Thymus (tissue), 11 donors: ENCODE measurements at regions not wholly inside any gene's neighbourhood (a gene's known extent, or its start where the extent isn't known, plus 50 kb on each side); places are given as distances from the start of the nearest gene placed in this dataset.

Experiments used
- DNase-seq, 9 donors: peaks; one replicate each; pipeline ENCODE4 v3.0.0-alpha.2; 2013; ENCODE audit warnings: low spot score in 9 of 9, low read depth in 6 of 9, missing footprints in 1 of 9
- H3K27ac ChIP-seq, 2 donors: one replicate each; pipeline ENCODE4 v1.5.1; 2013; ENCODE audit warnings: control low read depth in 1 of 2, low read depth in 1 of 2, low read length in 1 of 2, mild to moderate bottlenecking in 1 of 2, moderate library complexity in 1 of 2
- H3K27me3 ChIP-seq, 2 donors: one replicate each; pipeline ENCODE4 v1.5.1; 2013; ENCODE audit warnings: low read length in 1 of 2; ENCODE audit not compliant: control insufficient read depth in 2 of 2, insufficient read depth in 1 of 2
- H3K36me3 ChIP-seq, 2 donors: one replicate each; pipeline ENCODE4 v1.5.1; 2013; ENCODE audit warnings: low read length in 1 of 2, mild to moderate bottlenecking in 1 of 2, moderate library complexity in 1 of 2; ENCODE audit not compliant: control insufficient read depth in 2 of 2, insufficient read depth in 2 of 2
- H3K4me1 ChIP-seq, 2 donors: one replicate each; pipeline ENCODE4 v1.5.1; 2013; ENCODE audit warnings: low read length in 2 of 2; ENCODE audit not compliant: control insufficient read depth in 2 of 2, insufficient read depth in 2 of 2
- H3K4me3 ChIP-seq, 2 donors: one replicate each; pipeline ENCODE4 v1.5.1; 2013; ENCODE audit warnings: low read length in 2 of 2, control low read depth in 1 of 2, mild to moderate bottlenecking in 1 of 2
- H3K9me3 ChIP-seq, 2 donors: one replicate each; pipeline ENCODE4 v1.5.1; 2013; ENCODE audit warnings: low read length in 1 of 2, mild to moderate bottlenecking in 1 of 2; ENCODE audit not compliant: control insufficient read depth in 2 of 2, insufficient read depth in 1 of 2
- WGBS: extraction: QIAGEN DNeasy Blood & Tissue Kit; methylation state at CpG from one replicate; pipeline ENCODE4 v1.1.7; 2013; 5-methylcytosine and 5-hydroxymethylcytosine counted together
- donor health status: healthy.

DNA sequence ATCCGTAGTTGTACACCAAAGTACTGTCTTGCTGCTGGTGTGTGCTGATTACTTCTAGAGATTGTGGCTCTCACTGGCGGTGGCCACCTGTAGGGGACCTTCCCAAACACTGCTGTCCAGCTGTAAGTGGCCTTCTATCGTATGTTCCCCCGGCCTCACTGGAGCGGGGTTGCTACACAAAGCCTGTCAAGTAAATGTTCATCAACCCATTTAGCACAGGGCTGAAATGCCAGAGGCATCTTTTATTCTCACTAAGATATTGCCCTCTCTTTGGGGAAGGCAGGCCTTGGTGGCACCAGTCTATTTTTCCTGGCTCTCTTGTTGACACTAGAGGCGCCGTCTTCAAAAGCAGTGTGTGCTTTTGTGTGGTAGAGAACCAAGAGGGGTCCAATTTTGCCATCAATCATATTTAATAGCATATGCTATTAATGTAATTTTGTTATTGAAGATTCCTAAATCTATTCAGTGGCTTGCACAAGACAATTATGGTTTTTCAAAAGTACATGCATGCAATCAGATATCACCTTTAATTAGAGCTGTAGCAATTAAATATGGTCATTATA is 514.4 kb upstream of the SALL1 start:
- 95% methylated on average over 7 of the region's 7 CpGs for WGBS
- no peak overlapping the region for H3K27ac ChIP-seq
- no peak overlapping the region for H3K4me3 ChIP-seq
- no peaks in the 10 kb centered on the region for H3K4me1 ChIP-seq
- no peaks in the 10 kb centered on the region for H3K9me3 ChIP-seq
- no peak for DNase-seq
- H3K27me3 ChIP-seq, result no peaks in the 10 kb centered on the region
- no peaks in the 10 kb centered on the region for H3K36me3 ChIP-seq

DNA sequence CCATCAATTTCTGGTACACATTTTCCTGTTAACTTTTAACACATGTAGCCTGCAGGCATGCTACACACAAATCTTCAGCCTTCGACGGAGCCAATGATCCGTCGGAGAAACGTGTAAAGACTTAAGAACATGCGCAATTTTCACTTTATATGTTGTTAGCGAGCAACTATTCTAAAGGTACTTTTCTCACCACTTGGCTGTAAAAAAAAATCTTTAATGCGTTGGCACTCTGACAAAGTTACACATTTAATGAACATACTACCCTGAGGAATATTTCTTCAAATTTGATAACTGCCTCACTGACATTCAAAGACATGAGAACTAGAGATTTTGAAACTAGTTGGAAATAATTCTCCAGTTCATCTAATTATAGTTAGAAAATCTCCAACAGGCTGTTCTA is 507.5 kb upstream of the SALL1 start:
- WGBS, result 93% methylated on average over 8 of the region's 8 CpGs
- no peaks in the 10 kb centered on the region for H3K4me1 ChIP-seq
- DNase-seq, result no peak

DNA sequence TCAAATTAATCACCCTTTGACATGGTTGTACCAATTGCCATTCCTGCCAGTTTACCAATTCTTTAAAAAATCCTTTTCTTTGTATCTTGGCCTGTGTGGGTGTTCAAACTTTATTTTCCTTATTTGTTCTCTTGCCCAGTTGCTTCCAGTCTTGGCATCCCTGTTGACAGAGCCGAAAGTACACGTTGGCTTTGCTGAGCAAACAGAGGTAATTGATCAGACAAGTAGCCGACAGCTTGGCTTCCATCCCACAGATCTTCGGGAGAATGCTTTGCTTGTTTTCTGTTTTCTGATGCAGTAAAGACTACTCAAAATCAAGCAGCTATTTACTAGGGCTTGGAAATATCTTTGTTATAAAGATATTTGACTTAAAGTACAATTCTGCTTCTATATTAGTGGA is 506.8 kb upstream of the SALL1 start:
- 75% methylated on average over 4 of the region's 4 CpGs for WGBS
- Histone ChIP-seq H3K27me3 (no peaks in the 10 kb centered on the region), H3K36me3 (no peaks in the 10 kb centered on the region), H3K9me3 (no peaks in the 10 kb centered on the region), H3K4me3 (no peak overlapping the region), H3K27ac (no peak overlapping the region), H3K4me1 (no peaks in the 10 kb centered on the region)
- no peak for DNase-seq

More for the DNA sequence above, 507.5 kb upstream of the SALL1 start:
- Histone ChIP-seq H3K4me3 (no peak overlapping the region), H3K27ac (no peak overlapping the region), H3K27me3 (no peaks in the 10 kb centered on the region), H3K9me3 (no peaks in the 10 kb centered on the region), H3K36me3 (no peaks in the 10 kb centered on the region)

DNA sequence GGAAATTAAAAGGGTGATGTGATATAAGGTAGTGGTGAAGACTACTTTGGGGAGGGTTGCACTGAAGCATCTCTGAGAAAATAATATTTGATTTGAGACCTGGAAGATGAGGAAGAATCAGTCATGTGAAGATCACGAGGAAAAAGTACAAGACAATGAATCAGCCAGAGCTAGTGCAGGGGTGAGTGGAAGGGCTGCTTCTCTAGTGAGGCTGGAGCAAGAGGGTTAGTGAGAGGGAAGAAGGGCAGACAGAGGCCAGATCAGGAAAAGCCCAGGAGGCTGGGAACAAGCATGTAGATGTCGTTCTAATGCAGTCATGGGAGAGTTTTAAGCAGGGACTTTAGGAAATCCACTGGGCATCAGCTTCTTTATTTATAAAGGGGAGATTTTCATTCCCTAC is 504.2 kb upstream of the SALL1 start:
- H3K4me3 ChIP-seq, result no peak overlapping the region
- 62% methylated on average over 2 of the region's 2 CpGs for WGBS
- peaks cover 0 to 3% of the 10 kb centered on the region in 2 donors for H3K9me3 ChIP-seq
- H3K36me3 ChIP-seq, result no peaks in the 10 kb centered on the region
- no peaks in the 10 kb centered on the region for H3K27me3 ChIP-seq
- no peak for DNase-seq
- H3K27ac ChIP-seq, result no peak overlapping the region
- H3K4me1 ChIP-seq, result no peaks in the 10 kb centered on the region

DNA sequence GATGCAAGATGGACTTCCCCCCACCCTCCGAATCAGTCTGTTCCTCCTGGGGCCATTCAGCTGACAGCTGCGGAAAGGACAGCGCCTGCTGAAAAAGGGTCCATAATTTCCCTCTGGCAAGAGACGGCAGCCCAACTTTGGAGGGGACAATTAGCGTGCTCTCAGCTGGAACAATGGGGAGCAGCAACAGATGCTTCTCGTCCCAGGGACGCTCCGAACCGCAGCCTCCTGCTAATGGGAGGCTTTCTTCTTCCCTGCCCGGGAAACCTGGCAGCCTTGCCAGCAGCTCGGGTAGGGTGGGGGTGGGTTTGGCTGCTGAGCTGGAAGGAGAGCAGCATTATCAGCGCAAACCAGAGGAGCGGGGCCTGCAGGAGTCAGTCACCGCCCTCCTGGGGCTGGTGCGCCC is 500.0 kb upstream of the SALL1 start:
- Histone ChIP-seq H3K9me3 (peaks cover 0 to 3% of the 10 kb centered on the region in 2 donors), H3K27me3 (no peaks in the 10 kb centered on the region), H3K4me3 (no peak overlapping the region), H3K27ac (no peak overlapping the region), H3K36me3 (no peaks in the 10 kb centered on the region), H3K4me1 (no peaks in the 10 kb centered on the region)
- DNase-seq, result no peak
- WGBS, result 41% methylated on average over 15 of the region's 15 CpGs

DNA sequence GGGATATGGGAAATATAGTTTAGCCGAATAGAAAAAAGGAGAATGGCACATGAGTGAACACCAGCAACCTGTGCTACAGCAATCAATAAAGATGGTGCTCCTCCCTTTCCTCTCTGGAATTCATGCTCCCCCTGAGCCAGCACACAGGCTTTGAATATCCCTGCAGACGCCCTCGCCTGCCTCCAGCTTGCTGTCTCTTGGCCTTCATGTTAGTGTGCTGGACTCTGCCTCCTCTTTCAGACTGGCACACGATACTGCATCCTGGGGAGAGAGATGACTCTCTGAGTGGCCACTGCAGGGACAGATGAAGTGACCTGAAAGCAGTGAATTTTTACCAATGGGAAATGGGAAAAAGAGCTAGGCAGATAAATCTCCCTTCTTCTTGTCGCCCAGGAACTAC is 498.6 kb upstream of the SALL1 start:
- H3K4me3 ChIP-seq, result no peak overlapping the region
- H3K27me3 ChIP-seq, result no peaks in the 10 kb centered on the region
- 91% methylated on average over 5 of the region's 5 CpGs for WGBS
- peaks cover 0 to 3% of the 10 kb centered on the region in 2 donors for H3K9me3 ChIP-seq
- no peak overlapping the region for H3K27ac ChIP-seq
- H3K4me1 ChIP-seq, result no peaks in the 10 kb centered on the region
- no peaks in the 10 kb centered on the region for H3K36me3 ChIP-seq
- no peak for DNase-seq

DNA sequence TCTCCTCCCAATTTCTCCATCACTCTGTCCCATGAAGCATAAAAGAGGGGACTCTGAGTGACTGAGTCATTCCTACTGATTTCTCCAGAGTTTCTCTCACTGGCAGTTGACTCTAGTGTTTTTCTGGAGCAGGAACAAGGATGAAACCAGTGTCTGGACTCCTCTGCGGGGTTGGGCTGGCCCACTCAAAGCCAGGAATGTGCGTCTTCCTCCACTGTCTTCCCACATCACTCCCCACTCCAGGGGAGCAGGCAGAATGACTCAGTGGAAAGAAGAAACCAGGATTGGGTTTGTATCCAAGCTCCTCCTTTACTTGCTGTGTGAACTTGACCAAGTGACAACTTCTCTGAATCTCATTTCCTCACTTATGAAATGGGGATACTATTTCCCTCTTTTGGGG is 497.5 kb upstream of the SALL1 start:
- no peak overlapping the region for H3K4me3 ChIP-seq
- no peak for DNase-seq
- H3K9me3 ChIP-seq, result peaks cover 0 to 3% of the 10 kb centered on the region in 2 donors
- no peak overlapping the region for H3K27ac ChIP-seq
- no peaks in the 10 kb centered on the region for H3K27me3 ChIP-seq
- H3K36me3 ChIP-seq, result no peaks in the 10 kb centered on the region
- no peaks in the 10 kb centered on the region for H3K4me1 ChIP-seq
- 89% methylated on average over 2 of the region's 2 CpGs for WGBS

DNA sequence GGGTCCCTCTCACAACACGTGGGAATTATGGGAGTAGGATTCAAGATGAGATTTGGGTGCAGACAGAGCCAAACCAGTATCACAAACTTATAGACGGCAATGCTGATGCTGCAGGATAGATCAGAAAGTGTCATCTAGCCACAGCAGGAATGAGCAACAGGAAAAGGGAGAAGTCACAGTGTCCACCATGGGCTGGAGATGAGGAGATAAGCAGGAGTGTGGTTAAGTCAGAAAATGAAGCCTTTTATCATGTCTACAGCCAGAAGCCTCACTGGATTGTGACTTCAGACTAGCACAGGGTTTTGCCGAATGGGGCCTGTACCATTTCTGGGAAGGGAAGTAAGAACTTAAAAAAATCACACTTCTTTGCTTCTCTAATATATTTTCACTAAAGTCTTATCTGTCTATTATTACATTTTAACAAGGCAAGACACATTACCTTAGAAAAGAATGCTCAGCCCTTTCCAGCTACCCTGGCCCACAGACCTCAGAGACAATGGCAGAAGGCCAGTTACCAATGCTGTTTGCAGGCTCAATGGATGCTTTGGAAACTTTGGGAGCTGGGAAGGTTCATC is 490.2 kb upstream of the SALL1 start:
- Histone ChIP-seq H3K27me3 (no peaks in the 10 kb centered on the region), H3K27ac (no peak overlapping the region), H3K4me1 (no peaks in the 10 kb centered on the region), H3K36me3 (no peaks in the 10 kb centered on the region), H3K9me3 (no peaks in the 10 kb centered on the region), H3K4me3 (no peak overlapping the region)
- DNase-seq, result no peak
- 88% methylated on average over 3 of the region's 3 CpGs for WGBS

DNA sequence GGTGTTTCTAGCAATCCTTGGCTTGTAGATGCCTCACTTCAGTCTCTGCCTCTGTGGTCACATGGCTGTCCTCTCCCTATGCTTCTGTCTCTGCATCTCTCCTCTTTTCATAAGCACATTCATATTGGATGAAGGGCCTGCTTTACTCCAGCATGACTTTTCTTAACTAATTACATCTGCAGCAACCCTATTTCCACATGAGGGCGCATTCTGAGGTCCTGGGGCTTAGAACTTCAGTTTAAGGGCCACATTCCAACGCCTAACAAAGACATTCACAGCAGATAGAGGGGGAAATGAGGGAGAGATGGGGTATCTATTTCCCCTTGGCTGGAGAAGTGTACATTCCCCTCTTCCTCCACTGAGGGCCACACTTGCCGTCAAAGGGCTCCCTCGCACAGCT is 489.1 kb upstream of the SALL1 start:
- 80% methylated on average over 4 of the region's 4 CpGs for WGBS
- DNase-seq, result no peak
- Histone ChIP-seq H3K4me3 (no peak overlapping the region), H3K4me1 (no peaks in the 10 kb centered on the region), H3K27ac (no peak overlapping the region), H3K9me3 (no peaks in the 10 kb centered on the region), H3K36me3 (no peaks in the 10 kb centered on the region), H3K27me3 (no peaks in the 10 kb centered on the region)
